ENCODE measurements at regions not wholly inside any gene's neighbourhood (a gene's known extent, or its start where the extent isn't known, plus 50 kb on each side); places are given as distances from the start of the nearest gene placed in this dataset.

- no peak for TF ChIP-seq POLR2A (IDR thresholded peaks at IDR 0.05; ENCODE audit: low read depth, low read length)
- no peak for TF ChIP-seq RAD21 (IDR thresholded peaks at IDR 0.05; ENCODE audit: low read length)
- TF ChIP-seq, protein P1, sequence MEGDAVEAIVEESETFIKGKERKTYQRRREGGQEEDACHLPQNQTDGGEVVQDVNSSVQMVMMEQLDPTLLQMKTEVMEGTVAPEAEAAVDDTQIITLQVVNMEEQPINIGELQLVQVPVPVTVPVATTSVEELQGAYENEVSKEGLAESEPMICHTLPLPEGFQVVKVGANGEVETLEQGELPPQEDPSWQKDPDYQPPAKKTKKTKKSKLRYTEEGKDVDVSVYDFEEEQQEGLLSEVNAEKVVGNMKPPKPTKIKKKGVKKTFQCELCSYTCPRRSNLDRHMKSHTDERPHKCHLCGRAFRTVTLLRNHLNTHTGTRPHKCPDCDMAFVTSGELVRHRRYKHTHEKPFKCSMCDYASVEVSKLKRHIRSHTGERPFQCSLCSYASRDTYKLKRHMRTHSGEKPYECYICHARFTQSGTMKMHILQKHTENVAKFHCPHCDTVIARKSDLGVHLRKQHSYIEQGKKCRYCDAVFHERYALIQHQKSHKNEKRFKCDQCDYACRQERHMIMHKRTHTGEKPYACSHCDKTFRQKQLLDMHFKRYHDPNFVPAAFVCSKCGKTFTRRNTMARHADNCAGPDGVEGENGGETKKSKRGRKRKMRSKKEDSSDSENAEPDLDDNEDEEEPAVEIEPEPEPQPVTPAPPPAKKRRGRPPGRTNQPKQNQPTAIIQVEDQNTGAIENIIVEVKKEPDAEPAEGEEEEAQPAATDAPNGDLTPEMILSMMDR (conservative IDR thresholded peaks at IDR 0.05; ENCODE audit: low read depth, low read length), result no peak
- no peak for TF ChIP-seq SMC3 (IDR thresholded peaks at IDR 0.05; ENCODE audit: low read depth, low read length)
Observed at GRCh38 chr13:90448466-90449037, 898.9 kb upstream of the MIR17HG start.

Data from IMR-90 (cell line).